Astrocyte (in vitro differentiated cells and primary cell): ENCODE measurements at regions not wholly inside any gene's neighbourhood (a gene's known extent, or its start where the extent isn't known, plus 50 kb on each side); places are given as distances from the start of the nearest gene placed in this dataset.

Experiments
- DNase-seq: peaks from one replicate; pipeline ENCODE4 v3.0.0-alpha.2; 2010; ENCODE audit warnings: low read depth
- FAIRE-seq: peaks from 2 replicates; lab custom pipeline; 2011; peaks lifted over from hg19 to GRCh38; lab: Jason Lieb, UNC
- H2AFZ ChIP-seq: 2 replicates; pipeline ENCODE4 v1.6.0; 2012; ENCODE audit warnings: low read depth, low read length, inconsistent platforms
- H3K27ac ChIP-seq: 2 replicates; pipeline ENCODE4 v1.5.1; 2011; ENCODE audit warnings: low read depth, low read length, inconsistent platforms
- H3K27me3 ChIP-seq: 2 replicates; pipeline ENCODE4 v1.6.0; 2011; ENCODE audit warnings: low read length, inconsistent platforms; ENCODE audit not compliant: insufficient read depth
- H3K36me3 ChIP-seq: 2 replicates; pipeline ENCODE4 v1.5.1; 2011; ENCODE audit warnings: low read length, inconsistent platforms; ENCODE audit not compliant: insufficient read depth
- H3K4me1 ChIP-seq: 2 replicates; pipeline ENCODE4 v1.5.1; 2011; ENCODE audit warnings: low read length, inconsistent platforms; ENCODE audit not compliant: insufficient read depth
- H3K4me2 ChIP-seq: 2 replicates; pipeline ENCODE4 v1.6.0; 2012; ENCODE audit warnings: low read length, inconsistent platforms
- H3K4me3 ChIP-seq: 2 replicates; pipeline ENCODE4 v1.5.1; 2011; ENCODE audit warnings: low read depth, mild to moderate bottlenecking, low read length, inconsistent platforms; ENCODE audit not compliant: insufficient read depth
- H3K79me2 ChIP-seq: 2 replicates; pipeline ENCODE4 v1.6.0; 2012; ENCODE audit warnings: mild to moderate bottlenecking, low read length, inconsistent platforms; ENCODE audit not compliant: insufficient read depth
- H3K9ac ChIP-seq: 2 replicates; pipeline ENCODE4 v1.6.0; 2012; ENCODE audit warnings: mild to moderate bottlenecking, low read length, inconsistent platforms
- H3K9me3 ChIP-seq: 2 replicates; pipeline ENCODE4 v1.5.1; 2012; ENCODE audit warnings: low read depth, mild to moderate bottlenecking, low read length, inconsistent platforms; ENCODE audit not compliant: insufficient read depth
- H4K20me1 ChIP-seq: 2 replicates; pipeline ENCODE4 v1.6.0; 2012; ENCODE audit warnings: low read length, inconsistent platforms; ENCODE audit not compliant: insufficient read depth
- H3K27ac Mint-ChIP-seq: one replicate; pipeline ENCODE4 v1.8.0; 2021; ENCODE audit warnings: mild to moderate bottlenecking, mixed read lengths; ENCODE audit not compliant: unreplicated experiment
- H3K27me3 Mint-ChIP-seq: one replicate; pipeline ENCODE4 v1.8.0; 2021; ENCODE audit warnings: low read depth, mixed read lengths; ENCODE audit not compliant: unreplicated experiment
- H3K36me3 Mint-ChIP-seq: one replicate; pipeline ENCODE4 v1.8.0; 2021; ENCODE audit warnings: low read depth, mixed read lengths; ENCODE audit not compliant: unreplicated experiment
- H3K4me1 Mint-ChIP-seq: one replicate; pipeline ENCODE4 v1.8.0; 2021; ENCODE audit warnings: low read depth, mixed read lengths; ENCODE audit not compliant: unreplicated experiment
- H3K4me3 Mint-ChIP-seq: one replicate; pipeline ENCODE4 v1.8.0; 2021; ENCODE audit warnings: mild to moderate bottlenecking, moderate library complexity, mixed read lengths; ENCODE audit not compliant: unreplicated experiment
- H3K9me3 Mint-ChIP-seq: one replicate; pipeline ENCODE4 v1.8.0; 2021; ENCODE audit warnings: mild to moderate bottlenecking, mixed read lengths; ENCODE audit not compliant: unreplicated experiment
- CTCF ChIP-seq: IDR thresholded peaks from 2 replicates; pipeline ENCODE4 v1.5.1; 2011; ENCODE audit warnings: low read depth, mild to moderate bottlenecking, inconsistent platforms, low read length, moderate library complexity; ENCODE audit not compliant: insufficient read depth
- EZH2 ChIP-seq: IDR thresholded peaks from 2 replicates; pipeline ENCODE4 v1.6.1; 2012; ENCODE audit warnings: mild to moderate bottlenecking, low read length, inconsistent platforms; ENCODE audit not compliant: insufficient read depth

- Histone ChIP-seq H3K27ac (no peak overlapping the region), H3K4me3 (no peak overlapping the region), H3K79me2 (no peaks in the 10 kb centered on the region), H3K9ac (no peak overlapping the region), H4K20me1 (no peaks in the 10 kb centered on the region), H3K9me3 (no peaks in the 10 kb centered on the region), H3K4me2 (no peak overlapping the region), H3K36me3 (no peaks in the 10 kb centered on the region), H3K27me3 (no peaks in the 10 kb centered on the region), H3K4me1 (no peaks in the 10 kb centered on the region), H2AFZ (no peak overlapping the region)
- Mint-ChIP-seq H3K4me1 (no peaks in the 10 kb centered on the region), H3K27me3 (peaks cover 25% of the 10 kb centered on the region), H3K9me3 (peaks cover 3% of the 10 kb centered on the region), H3K27ac (no peak overlapping the region), H3K36me3 (no peaks in the 10 kb centered on the region), H3K4me3 (no peak overlapping the region)
- no peak for TF ChIP-seq EZH2
- no peak for TF ChIP-seq CTCF
- FAIRE-seq, result no peak
- DNase-seq, result no peak
Observed at GRCh38 chr10:123506455-123506854, 159.7 kb upstream of the GPR26 start.

GRCh38 chr10:123507298-123507697 is 158.9 kb upstream of the GPR26 start:
- H3K27ac Mint-ChIP-seq, result no peak overlapping the region
- H3K36me3 ChIP-seq, result no peaks in the 10 kb centered on the region
- H3K4me2 ChIP-seq, result no peak overlapping the region
- no peak overlapping the region for H3K4me3 Mint-ChIP-seq
- H3K4me1 ChIP-seq, result no peaks in the 10 kb centered on the region
- no peak overlapping the region for H3K4me3 ChIP-seq
- DNase-seq (no peak), FAIRE-seq (no peak)
- H3K27ac ChIP-seq, result no peak overlapping the region
- no peaks in the 10 kb centered on the region for H3K79me2 ChIP-seq
- no peaks in the 10 kb centered on the region for H3K27me3 ChIP-seq
- H4K20me1 ChIP-seq, result no peaks in the 10 kb centered on the region
- no peak overlapping the region for H3K9ac ChIP-seq
- peaks cover 3% of the 10 kb centered on the region for H3K9me3 Mint-ChIP-seq
- TF ChIP-seq EZH2 (no peak), CTCF (no peak)
- H3K4me1 Mint-ChIP-seq, result no peaks in the 10 kb centered on the region
- H3K36me3 Mint-ChIP-seq, result no peaks in the 10 kb centered on the region
- no peaks in the 10 kb centered on the region for H3K9me3 ChIP-seq
- peaks cover 21% of the 10 kb centered on the region for H3K27me3 Mint-ChIP-seq
- no peak overlapping the region for H2AFZ ChIP-seq

- Mint-ChIP-seq H3K27ac (no peak overlapping the region), H3K4me3 (no peak overlapping the region), H3K27me3 (peaks cover 26% of the 10 kb centered on the region), H3K36me3 (no peaks in the 10 kb centered on the region), H3K9me3 (peaks cover 3% of the 10 kb centered on the region), H3K4me1 (no peaks in the 10 kb centered on the region)
- no peak for TF ChIP-seq EZH2
- no peak for TF ChIP-seq CTCF
- Histone ChIP-seq H3K4me2 (no peak overlapping the region), H3K4me3 (no peak overlapping the region), H2AFZ (no peak overlapping the region), H3K79me2 (no peaks in the 10 kb centered on the region), H3K4me1 (no peaks in the 10 kb centered on the region), H3K36me3 (no peaks in the 10 kb centered on the region), H3K27ac (no peak overlapping the region), H4K20me1 (no peaks in the 10 kb centered on the region), H3K9me3 (no peaks in the 10 kb centered on the region), H3K9ac (no peak overlapping the region), H3K27me3 (no peaks in the 10 kb centered on the region)
- DNase-seq (no peak), FAIRE-seq (no peak)
Observed at GRCh38 chr10:123509338-123509737, 156.8 kb upstream of the GPR26 start.
